Calu3 (cell line): ENCODE measurements at regions not wholly inside any gene's neighbourhood (a gene's known extent, or its start where the extent isn't known, plus 50 kb on each side); places are given as distances from the start of the nearest gene placed in this dataset.

ENCODE experiments used
- BruUV-seq: library from RNA; stranded (reverse); fragments of 400-500 nt; replicated peaks from 2 replicates; lab custom pipeline; 2021; lab: Mats Ljungman, UMichigan
- CTCF ChIA-PET: fragments of 300-600 bp; sonication (Branson Sonifier 250); formaldehyde crosslinking; loops from one replicate; lab custom pipeline; 2022; ENCODE audit warnings: antibody characterized with exemption; lab: Charles Lee
- DNase-seq: peaks from one replicate; pipeline ENCODE4 v3.0.0; 2022
- H3K27ac Mint-ChIP-seq: one replicate; pipeline ENCODE4 v1.8.0; 2022; ENCODE audit warnings: mixed read lengths; ENCODE audit not compliant: unreplicated experiment
- H3K27me3 Mint-ChIP-seq: one replicate; pipeline ENCODE4 v1.8.0; 2022; ENCODE audit warnings: mixed read lengths; ENCODE audit not compliant: unreplicated experiment
- H3K36me3 Mint-ChIP-seq: one replicate; pipeline ENCODE4 v1.8.0; 2022; ENCODE audit warnings: mild to moderate bottlenecking, moderate library complexity, mixed read lengths; ENCODE audit not compliant: insufficient read depth, unreplicated experiment
- H3K4me1 Mint-ChIP-seq: one replicate; pipeline ENCODE4 v1.8.0; 2022; ENCODE audit warnings: mild to moderate bottlenecking, low read depth, mixed read lengths; ENCODE audit not compliant: unreplicated experiment
- H3K4me3 Mint-ChIP-seq: one replicate; pipeline ENCODE4 v1.8.0; 2022; ENCODE audit warnings: mild to moderate bottlenecking, low read depth, moderate library complexity, mixed read lengths; ENCODE audit not compliant: unreplicated experiment
- H3K9me3 Mint-ChIP-seq: one replicate; pipeline ENCODE4 v1.8.0; 2022; ENCODE audit warnings: low read depth, mixed read lengths; ENCODE audit not compliant: unreplicated experiment
- intact Hi-C: fragments of 100-400 bp; cut with micrococcal nuclease; formaldehyde crosslinking; loops from one replicate; pipeline ENCODE4 v1.10.0; 2022; ENCODE audit not compliant: unreplicated experiment
- TF ChIP-seq, protein P1 (sequence below): fragments of 200-600 bp; IDR thresholded peaks from one replicate; pipeline ENCODE4 v1.8.0; 2022; ENCODE audit warnings: antibody characterized with exemption; ENCODE audit not compliant: unreplicated experiment

GRCh38 chr4:179626687-179627086, 2184.4 kb upstream of the AGA start:
- no peaks in the 10 kb centered on the region for H3K9me3 Mint-ChIP-seq
- intact Hi-C loops = loop anchor here (10.0 kb wide), 1 partner anchor 212 kb away; no protein-coding TSS in a partner anchor
- no peak overlapping the region for H3K4me3 Mint-ChIP-seq
- no peaks in the 10 kb centered on the region for H3K36me3 Mint-ChIP-seq
- no peaks in the 10 kb centered on the region for H3K4me1 Mint-ChIP-seq
- H3K27me3 Mint-ChIP-seq = no peaks in the 10 kb centered on the region
- no peak overlapping the region for H3K27ac Mint-ChIP-seq
- no TSS peak for BruUV-seq
- CTCF ChIA-PET = no interaction called here
- TF ChIP-seq, protein P1, sequence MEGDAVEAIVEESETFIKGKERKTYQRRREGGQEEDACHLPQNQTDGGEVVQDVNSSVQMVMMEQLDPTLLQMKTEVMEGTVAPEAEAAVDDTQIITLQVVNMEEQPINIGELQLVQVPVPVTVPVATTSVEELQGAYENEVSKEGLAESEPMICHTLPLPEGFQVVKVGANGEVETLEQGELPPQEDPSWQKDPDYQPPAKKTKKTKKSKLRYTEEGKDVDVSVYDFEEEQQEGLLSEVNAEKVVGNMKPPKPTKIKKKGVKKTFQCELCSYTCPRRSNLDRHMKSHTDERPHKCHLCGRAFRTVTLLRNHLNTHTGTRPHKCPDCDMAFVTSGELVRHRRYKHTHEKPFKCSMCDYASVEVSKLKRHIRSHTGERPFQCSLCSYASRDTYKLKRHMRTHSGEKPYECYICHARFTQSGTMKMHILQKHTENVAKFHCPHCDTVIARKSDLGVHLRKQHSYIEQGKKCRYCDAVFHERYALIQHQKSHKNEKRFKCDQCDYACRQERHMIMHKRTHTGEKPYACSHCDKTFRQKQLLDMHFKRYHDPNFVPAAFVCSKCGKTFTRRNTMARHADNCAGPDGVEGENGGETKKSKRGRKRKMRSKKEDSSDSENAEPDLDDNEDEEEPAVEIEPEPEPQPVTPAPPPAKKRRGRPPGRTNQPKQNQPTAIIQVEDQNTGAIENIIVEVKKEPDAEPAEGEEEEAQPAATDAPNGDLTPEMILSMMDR = no peak
- no peak for DNase-seq

DNA sequence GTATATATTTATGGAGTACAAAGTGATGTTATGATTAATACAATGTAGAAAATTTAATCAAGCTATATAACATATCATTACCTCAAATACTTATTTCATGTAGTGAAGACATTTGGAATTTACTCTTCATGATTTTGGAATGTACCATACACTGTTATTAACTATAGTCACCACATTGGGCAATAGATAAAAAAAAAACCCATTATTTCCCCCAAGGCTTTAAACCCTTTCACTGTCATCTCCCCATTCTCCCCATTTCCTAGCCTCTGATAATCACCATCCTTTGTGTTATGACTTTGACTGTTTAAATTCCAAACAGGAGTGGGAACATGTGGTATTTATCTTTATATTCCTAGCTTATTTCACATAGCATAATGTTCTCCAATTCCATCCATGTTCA, 2189.1 kb upstream of the AGA start:
- TF ChIP-seq, protein P1 = no peak
- Mint-ChIP-seq H3K4me1 (no peaks in the 10 kb centered on the region), H3K27me3 (no peaks in the 10 kb centered on the region), H3K4me3 (no peak overlapping the region), H3K27ac (no peak overlapping the region), H3K9me3 (no peaks in the 10 kb centered on the region), H3K36me3 (no peaks in the 10 kb centered on the region)
- intact Hi-C loops = no loop called here
- CTCF ChIA-PET = no interaction called here
- BruUV-seq = no TSS peak
- no peak for DNase-seq

DNA sequence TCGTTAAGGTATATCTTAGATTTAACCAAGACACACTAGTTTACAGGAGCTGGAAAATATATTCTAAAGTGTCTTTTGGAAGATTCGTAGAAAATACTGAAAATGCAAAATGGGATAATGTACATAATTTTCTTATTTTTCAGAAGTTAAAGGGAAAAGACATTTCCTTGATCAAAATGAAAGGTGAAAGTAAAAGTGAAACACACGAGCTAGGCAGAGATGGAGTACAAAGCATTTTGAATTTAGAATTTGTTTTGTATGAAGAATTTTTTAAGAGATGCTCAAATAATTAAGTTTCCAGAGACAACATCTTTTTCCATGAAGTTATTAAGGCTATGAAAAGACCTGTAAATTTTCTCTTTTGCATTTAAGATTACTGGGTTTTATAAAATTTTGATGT, 2192.6 kb upstream of the AGA start:
- BruUV-seq = no TSS peak
- H3K9me3 Mint-ChIP-seq = no peaks in the 10 kb centered on the region
- intact Hi-C loops = no loop called here
- CTCF ChIA-PET = no interaction called here
- TF ChIP-seq, protein P1 = no peak
- no peaks in the 10 kb centered on the region for H3K4me1 Mint-ChIP-seq
- no peak for DNase-seq
- H3K27ac Mint-ChIP-seq = no peak overlapping the region
- no peak overlapping the region for H3K4me3 Mint-ChIP-seq
- H3K27me3 Mint-ChIP-seq = no peaks in the 10 kb centered on the region
- H3K36me3 Mint-ChIP-seq = no peaks in the 10 kb centered on the region

GRCh38 chr4:179662522-179662921, 2220.3 kb upstream of the AGA start:
- Mint-ChIP-seq H3K9me3 (peaks cover 14% of the 10 kb centered on the region), H3K27me3 (no peaks in the 10 kb centered on the region), H3K36me3 (no peaks in the 10 kb centered on the region), H3K4me1 (no peaks in the 10 kb centered on the region), H3K4me3 (no peak overlapping the region), H3K27ac (no peak overlapping the region)
- TF ChIP-seq, protein P1 = no peak
- no TSS peak for BruUV-seq
- CTCF ChIA-PET = no interaction called here
- intact Hi-C loops = no loop called here
- no peak for DNase-seq
